ENCODE measurements at regions not wholly inside any gene's neighbourhood (a gene's known extent, or its start where the extent isn't known, plus 50 kb on each side); places are given as distances from the start of the nearest gene placed in this dataset.
A peak's percentile ranks its signal among the peaks of the same experiment; 100 is the strongest.

- Histone ChIP-seq H3K4me1 (ENCODE audit: control insufficient read depth in 2 of 3, insufficient read depth in 2 of 3, low read depth in 1 of 3, low read length in 3 of 3) (peaks cover 0 to 9% (median 0%) of the 10 kb centered on the region in 3 donors), H3K4me3 (ENCODE audit: low read length in 3 of 3) (no peak overlapping the region), H3K27me3 (ENCODE audit: control insufficient read depth, insufficient read depth, low read length) (peaks cover 4% of the 10 kb centered on the region), H3K27ac (ENCODE audit: low read depth in 2 of 2, low read length in 2 of 2) (no peak overlapping the region), H3K9me3 (ENCODE audit: control insufficient read depth in 2 of 3, insufficient read depth in 1 of 3, low read length in 3 of 3) (no peaks in the 10 kb centered on the region), H3K36me3 (ENCODE audit: control insufficient read depth in 2 of 3, insufficient read depth in 3 of 3, low read length in 3 of 3) (no peaks in the 10 kb centered on the region), H3K9ac (ENCODE audit: low read length in 3 of 3) (no peak overlapping the region)
- intact Hi-C loops (cut with DNase I), result no loop called here
- no peak for TF ChIP-seq CTCF (IDR thresholded peaks at IDR 0.05; ENCODE audit: borderline replicate concordance, extremely low read depth, insufficient read depth)
- no peak for DNase-seq
- no peak for FAIRE-seq
These were observed 87.2 kb downstream of the HIF1AN start for GRCh38 chr10:100622946-100623345.

GRCh38 chr10:100623521-100624230 lies 87.9 kb downstream of the HIF1AN start:
- H3K27me3 ChIP-seq (ENCODE audit: control insufficient read depth, insufficient read depth, low read length), result peaks cover 4% of the 10 kb centered on the region
- DNase-seq, result peak in 4 of 5 donors; percentile 94 to 96 (median 94)
- no peak overlapping the region for H3K4me3 ChIP-seq (ENCODE audit: low read length in 3 of 3)
- H3K27ac ChIP-seq (ENCODE audit: low read depth in 2 of 2, low read length in 2 of 2), result no peak overlapping the region
- intact Hi-C loops (cut with DNase I), result no loop called here
- no peaks in the 10 kb centered on the region for H3K9me3 ChIP-seq (ENCODE audit: control insufficient read depth in 2 of 3, insufficient read depth in 1 of 3, low read length in 3 of 3)
- H3K9ac ChIP-seq (ENCODE audit: low read length in 3 of 3), result no peak overlapping the region
- peaks cover 0 to 9% (median 0%) of the 10 kb centered on the region in 3 donors for H3K4me1 ChIP-seq (ENCODE audit: control insufficient read depth in 2 of 3, insufficient read depth in 2 of 3, low read depth in 1 of 3, low read length in 3 of 3)
- H3K36me3 ChIP-seq (ENCODE audit: control insufficient read depth in 2 of 3, insufficient read depth in 3 of 3, low read length in 3 of 3), result no peaks in the 10 kb centered on the region
- no peak for TF ChIP-seq CTCF (IDR thresholded peaks at IDR 0.05; ENCODE audit: borderline replicate concordance, extremely low read depth, insufficient read depth)
- no peak for FAIRE-seq

DNA sequence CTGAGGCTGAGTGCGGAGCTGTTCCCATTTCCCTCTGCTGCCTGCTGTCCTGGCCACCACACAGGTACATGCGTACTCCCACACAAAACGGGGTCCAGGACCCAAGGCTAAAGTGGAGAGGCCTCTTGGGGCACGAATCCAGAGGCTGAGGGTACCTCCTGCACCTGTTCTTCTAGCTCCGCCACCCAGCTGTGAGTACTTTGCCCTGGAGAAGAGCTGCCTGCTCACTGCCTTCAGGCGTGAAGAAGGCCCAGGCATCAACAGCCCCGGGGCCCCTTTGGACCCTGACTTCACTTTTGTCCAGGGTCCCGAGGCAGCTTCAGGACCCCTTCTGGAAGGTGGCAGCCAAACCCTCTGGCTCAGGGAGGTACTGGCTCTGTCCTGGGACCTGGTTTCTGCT lies 88.6 kb downstream of the HIF1AN start:
- FAIRE-seq (no peak), DNase-seq (no peak)
- H3K36me3 ChIP-seq (ENCODE audit: control insufficient read depth in 2 of 3, insufficient read depth in 3 of 3, low read length in 3 of 3), result no peaks in the 10 kb centered on the region
- intact Hi-C loops (cut with DNase I), result no loop called here
- peaks cover 0 to 9% (median 0%) of the 10 kb centered on the region in 3 donors for H3K4me1 ChIP-seq (ENCODE audit: control insufficient read depth in 2 of 3, insufficient read depth in 2 of 3, low read depth in 1 of 3, low read length in 3 of 3)
- no peak overlapping the region for H3K27ac ChIP-seq (ENCODE audit: low read depth in 2 of 2, low read length in 2 of 2)
- H3K27me3 ChIP-seq (ENCODE audit: control insufficient read depth, insufficient read depth, low read length), result peaks cover 4% of the 10 kb centered on the region
- TF ChIP-seq CTCF (IDR thresholded peaks at IDR 0.05; ENCODE audit: borderline replicate concordance, extremely low read depth, insufficient read depth), result no peak
- H3K9ac ChIP-seq (ENCODE audit: low read length in 3 of 3), result no peak overlapping the region
- H3K4me3 ChIP-seq (ENCODE audit: low read length in 3 of 3), result no peak overlapping the region
- no peaks in the 10 kb centered on the region for H3K9me3 ChIP-seq (ENCODE audit: control insufficient read depth in 2 of 3, insufficient read depth in 1 of 3, low read length in 3 of 3)
